ENCODE measurements at regions not wholly inside any gene's neighbourhood (a gene's known extent, or its start where the extent isn't known, plus 50 kb on each side); places are given as distances from the start of the nearest gene placed in this dataset.
"Not testable (repeated sequence)": the region's sequence is repeated elsewhere in the genome, so short reads cannot be mapped to it uniquely, and the experiment has no call there.

GRCh38 chr12:68422956-68423574 lies 90.9 kb upstream of the MDM1 start:
- no peak for DNase-seq (ENCODE audit: low read depth in 2 of 2)

- no peak for DNase-seq (ENCODE audit: low read depth in 2 of 2)
These were observed 93.8 kb upstream of the MDM1 start for GRCh38 chr12:68425998-68426397.

DNA sequence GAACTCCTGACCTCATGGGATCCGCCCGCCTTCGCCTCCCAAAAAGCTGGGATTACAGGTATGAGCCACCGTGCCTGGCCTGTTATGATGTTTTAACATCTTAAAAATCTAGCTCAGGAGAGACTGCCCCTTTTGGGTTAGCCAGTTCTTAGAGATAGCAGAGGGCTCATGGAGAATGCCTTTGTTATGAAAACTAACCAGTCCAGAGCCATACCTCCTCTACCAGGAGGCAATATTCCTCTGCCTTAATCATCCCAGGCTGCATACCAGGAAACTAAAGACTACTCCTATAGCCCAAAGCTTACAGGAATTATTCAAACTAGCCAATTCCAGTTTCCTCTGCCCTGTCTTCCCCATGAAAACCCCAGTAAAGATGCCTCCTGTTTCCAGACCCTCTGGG lies 96.0 kb upstream of the MDM1 start:
- DNase-seq (ENCODE audit: low read depth in 2 of 2), result no peak

- DNase-seq (ENCODE audit: low read depth in 2 of 2), result no peak
These were observed 96.8 kb upstream of the MDM1 start for GRCh38 chr12:68428724-68429501.

DNA sequence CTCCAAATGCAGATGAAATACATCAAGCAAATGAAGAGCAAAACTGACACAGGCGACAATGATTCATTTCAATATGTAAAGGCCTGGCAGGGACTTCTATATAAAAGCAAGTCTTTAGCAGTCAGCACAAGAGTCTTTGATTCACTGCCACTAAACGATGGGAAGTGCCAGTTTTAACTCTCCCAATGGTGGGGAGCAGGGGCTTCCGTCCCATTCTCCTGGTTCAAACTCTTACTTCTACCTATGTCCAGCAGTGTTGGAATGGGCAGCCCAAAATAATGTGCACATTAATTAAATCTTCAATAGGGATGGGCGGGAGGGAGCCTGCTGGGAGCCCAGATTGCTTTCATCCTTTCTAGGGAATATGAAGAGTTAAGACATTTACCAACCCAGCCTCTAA lies 97.5 kb upstream of the MDM1 start:
- no peak for DNase-seq (ENCODE audit: low read depth in 2 of 2)

GRCh38 chr12:68431786-68432185 lies 99.6 kb upstream of the MDM1 start:
- DNase-seq (ENCODE audit: low read depth in 2 of 2), result no peak

GRCh38 chr12:68432622-68433021 lies 100.5 kb upstream of the MDM1 start:
- DNase-seq (ENCODE audit: low read depth in 2 of 2), result no peak

GRCh38 chr12:68434391-68435298 lies 102.5 kb upstream of the MDM1 start:
- no peak for DNase-seq (ENCODE audit: low read depth in 2 of 2)

DNA sequence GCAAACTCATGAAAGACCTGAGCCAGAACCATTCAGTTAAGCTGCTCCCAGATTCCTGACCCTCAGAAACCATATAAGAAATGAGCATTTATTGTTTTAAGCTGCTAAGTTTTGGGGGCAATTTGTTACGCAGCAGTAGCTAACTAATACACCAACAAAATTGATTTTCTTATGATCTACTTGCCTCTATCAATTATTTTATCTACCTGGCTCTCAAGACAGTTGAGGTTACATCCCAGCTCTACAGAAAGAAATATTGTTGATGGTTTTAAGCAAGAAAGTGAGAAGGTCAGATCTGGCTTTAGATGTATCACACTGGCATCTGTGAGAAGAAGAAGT lies 103.1 kb upstream of the MDM1 start:
- DNase-seq (ENCODE audit: low read depth in 2 of 2), result no peak

- no peak for DNase-seq (ENCODE audit: low read depth in 2 of 2)
These were observed 103.7 kb upstream of the MDM1 start for GRCh38 chr12:68435816-68436215.

- DNase-seq (ENCODE audit: low read depth in 2 of 2), result no peak
These were observed 106.4 kb upstream of the MDM1 start for GRCh38 chr12:68438601-68439000.

DNA sequence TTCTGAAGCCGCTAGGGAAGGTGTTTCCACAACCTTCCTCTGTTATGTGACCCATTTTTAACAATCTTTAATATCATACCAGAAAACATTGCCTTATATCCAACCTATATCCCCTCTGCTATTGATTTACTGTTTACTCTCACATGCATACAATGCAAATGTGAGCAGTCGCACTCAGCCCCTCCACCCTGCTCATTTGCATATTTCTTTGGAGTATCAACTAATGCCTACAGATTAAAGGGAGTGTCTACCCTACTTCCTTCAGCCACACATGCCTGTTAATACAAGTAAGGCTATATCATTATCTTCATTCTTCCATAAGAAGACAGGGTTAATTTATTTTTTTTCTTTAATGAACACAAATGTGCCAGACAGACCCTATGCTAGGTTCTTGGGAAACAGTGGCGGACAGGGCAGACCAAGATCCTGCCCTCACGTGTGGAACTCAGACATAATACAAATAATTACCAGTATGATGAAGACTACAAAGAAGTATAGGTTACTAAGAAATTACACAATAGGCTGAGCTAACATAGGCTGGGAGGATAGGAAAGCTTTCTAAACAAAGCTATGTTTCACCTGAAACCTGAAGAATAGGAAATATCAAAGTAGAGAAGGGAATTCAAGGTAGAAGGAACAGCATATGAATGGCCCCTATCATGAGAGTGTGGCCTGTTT lies 107.3 kb upstream of the MDM1 start:
- DNase-seq (ENCODE audit: low read depth in 2 of 2), result no peak

- no peak for DNase-seq (ENCODE audit: low read depth in 2 of 2)
These were observed 108.0 kb upstream of the MDM1 start for GRCh38 chr12:68440068-68440581.

DNA sequence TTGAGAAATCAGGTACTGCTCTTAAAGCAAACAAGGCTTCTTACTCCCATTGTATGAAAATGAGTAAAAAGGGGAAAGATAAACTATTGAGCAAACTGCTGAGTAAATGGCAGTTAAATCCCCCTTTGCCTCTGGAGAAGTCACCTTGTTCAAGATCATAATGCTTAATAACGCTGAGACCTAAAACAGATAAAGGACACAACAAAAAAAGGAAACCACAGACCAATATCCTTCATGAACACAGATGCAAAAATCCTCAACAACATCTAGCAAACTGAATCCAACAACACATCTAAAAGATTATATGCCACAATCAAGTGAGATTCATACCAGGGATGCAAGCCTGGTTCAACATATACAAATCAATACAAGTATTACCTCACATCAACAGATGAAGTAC lies 109.0 kb upstream of the MDM1 start:
- DNase-seq (ENCODE audit: low read depth in 2 of 2), result no peak

- not testable (repeated sequence) for DNase-seq (ENCODE audit: low read depth in 2 of 2)
These were observed 110.3 kb upstream of the MDM1 start for GRCh38 chr12:68442353-68442972.

- DNase-seq (ENCODE audit: low read depth in 2 of 2), result not testable (repeated sequence)
These were observed 111.5 kb upstream of the MDM1 start for GRCh38 chr12:68443695-68444094.

DNA sequence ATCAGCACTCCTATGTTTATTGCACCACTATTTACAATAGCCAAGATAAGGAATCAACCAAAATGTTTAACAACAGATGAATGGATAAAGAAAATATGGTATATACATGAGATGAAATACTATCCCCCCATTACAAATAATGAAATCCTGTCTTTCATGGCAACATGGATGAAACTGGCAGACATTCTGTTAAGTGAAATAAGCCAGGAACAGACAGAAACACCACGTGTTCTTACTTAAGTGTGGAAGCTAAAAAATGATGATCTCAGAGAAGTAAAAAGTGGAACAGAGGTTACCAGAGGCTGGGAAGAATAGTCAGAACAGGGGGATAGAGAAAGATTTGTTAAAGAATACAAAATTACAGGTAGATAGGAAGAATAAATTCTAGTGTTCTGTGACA lies 113.7 kb upstream of the MDM1 start:
- DNase-seq (ENCODE audit: low read depth in 2 of 2), result no peak

GRCh38 chr12:68446384-68446783 lies 114.2 kb upstream of the MDM1 start:
- no peak for DNase-seq (ENCODE audit: low read depth in 2 of 2)

DNA sequence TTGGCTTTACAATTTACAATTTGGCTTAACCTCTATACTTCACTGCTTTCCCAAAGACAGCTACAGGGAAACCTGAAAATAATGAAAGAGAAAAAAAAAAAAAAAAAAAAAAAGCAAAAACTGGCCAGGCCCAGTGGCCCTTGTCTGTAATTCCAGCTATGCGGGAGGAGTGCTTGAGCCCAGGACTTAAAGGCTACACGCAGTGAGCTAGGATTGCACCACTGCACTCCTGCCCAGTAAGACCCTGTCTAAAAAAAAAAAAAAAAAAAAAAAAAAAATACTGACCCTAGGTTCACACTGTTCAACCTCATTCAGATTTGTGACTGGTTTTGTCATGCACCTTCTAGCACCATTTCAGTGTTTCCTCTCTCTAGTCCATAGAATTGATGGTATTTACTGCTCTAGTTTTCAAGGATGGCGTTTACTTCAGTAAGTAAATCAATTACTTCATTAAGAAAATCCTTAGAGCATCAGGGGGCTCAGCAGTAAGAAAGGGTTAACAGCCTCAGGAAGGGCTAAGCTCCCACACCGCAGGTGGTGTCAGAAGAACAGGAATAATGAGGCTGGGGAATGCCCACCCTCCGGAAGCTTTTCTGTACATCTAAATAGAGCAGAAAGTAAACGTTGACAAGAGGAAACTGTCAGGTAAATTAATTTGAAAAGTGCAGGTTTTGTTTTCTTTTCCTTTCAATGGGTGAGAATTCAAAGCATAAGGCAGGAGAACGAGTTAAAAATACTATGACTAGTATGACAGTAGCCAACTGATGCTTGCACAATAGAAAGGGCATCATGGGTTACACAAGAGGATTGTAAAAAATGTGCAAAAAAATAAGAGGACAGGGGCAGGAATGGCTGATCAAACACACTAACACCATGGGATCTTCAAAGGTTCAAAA lies 115.0 kb upstream of the MDM1 start:
- no peak for DNase-seq (ENCODE audit: low read depth in 2 of 2)

DNA sequence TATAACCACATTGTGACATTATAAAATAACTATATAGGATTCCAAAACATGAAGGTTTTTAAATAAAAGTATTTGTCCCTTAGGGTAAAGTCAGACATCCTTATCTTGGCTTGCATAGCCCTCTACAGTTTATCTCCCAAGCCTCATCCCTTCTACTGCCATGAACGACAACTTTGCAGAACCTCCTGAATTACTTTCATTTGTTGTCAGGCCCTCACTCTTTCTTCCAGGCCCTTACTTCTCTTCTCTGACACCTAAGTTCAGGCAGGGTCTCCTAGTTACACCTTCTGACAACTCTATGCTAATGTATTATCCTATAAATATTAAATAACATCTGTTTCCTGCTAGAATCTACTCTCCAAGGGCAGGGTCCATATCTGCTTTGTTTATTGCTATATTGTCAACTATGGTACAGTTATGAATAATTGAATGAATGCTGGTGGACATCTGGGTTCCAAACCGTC lies 115.7 kb upstream of the MDM1 start:
- DNase-seq (ENCODE audit: low read depth in 2 of 2), result no peak

All from stimulated activated CD8-positive, alpha-beta memory T cell treated with anti-CD3 and anti-CD28 coated beads, Interleukin-2, amount 100 ng/mL, for 48 hours (primary cell).